Ishikawa (cell line): ENCODE measurements at regions not wholly inside any gene's neighbourhood (a gene's known extent, or its start where the extent isn't known, plus 50 kb on each side); places are given as distances from the start of the nearest gene placed in this dataset.

ENCODE experiments used
- CEBPB ChIP-seq: IDR thresholded peaks from 2 replicates; pipeline ENCODE4 v1.6.1; 2012
- CREB1 ChIP-seq: IDR thresholded peaks from 2 replicates; pipeline ENCODE4 v1.6.1; 2012; ENCODE audit warnings: low read depth
- EGR1 ChIP-seq: IDR thresholded peaks from 2 replicates; pipeline ENCODE4 v1.6.1; 2012
- EP300 ChIP-seq: IDR thresholded peaks from 2 replicates; pipeline ENCODE4 v1.6.1; 2012; ENCODE audit warnings: borderline replicate concordance
- FOXM1 ChIP-seq: IDR thresholded peaks from 2 replicates; pipeline ENCODE4 v1.6.1; 2012; ENCODE audit warnings: low read depth, borderline replicate concordance
- MAX ChIP-seq: IDR thresholded peaks from 2 replicates; pipeline ENCODE4 v1.6.1; 2012
- NFIC ChIP-seq: IDR thresholded peaks from 2 replicates; pipeline ENCODE4 v1.6.1; 2012
- REST ChIP-seq: IDR thresholded peaks from 2 replicates; pipeline ENCODE4 v1.6.1; 2012; ENCODE audit warnings: low read depth, mild to moderate bottlenecking
- TAF1 ChIP-seq: IDR thresholded peaks from 2 replicates; pipeline ENCODE4 v1.6.1; 2012; ENCODE audit warnings: low read depth, mild to moderate bottlenecking
- YY1 ChIP-seq: IDR thresholded peaks from 2 replicates; pipeline ENCODE4 v1.6.1; 2012; ENCODE audit warnings: low read depth
- ZBTB7A ChIP-seq: IDR thresholded peaks from 2 replicates; pipeline ENCODE4 v1.6.1; 2012; ENCODE audit warnings: low read depth

- TF ChIP-seq NFIC, result peak; percentile 85
- TF ChIP-seq EP300, result peak; percentile 67; the same call in 1 of the 2 replicates
- no peak for TF ChIP-seq CEBPB
- peak; percentile 81 for TF ChIP-seq MAX
- TF ChIP-seq ZBTB7A, result no peak
- TF ChIP-seq TAF1, result no peak
- TF ChIP-seq EGR1, result no peak
- 0 out of 2 replicates have a peak, but pooled peaks have one; percentile 48 for TF ChIP-seq YY1
- TF ChIP-seq CREB1, result no peak
- TF ChIP-seq FOXM1, result 0 out of 2 replicates have a peak, but pooled peaks have one; percentile 36
- TF ChIP-seq REST, result no peak
Observed at GRCh38 chr12:69101505-69101904, 137.9 kb upstream of the CPSF6 start.
